HG02623 (cell line): ENCODE measurements at regions not wholly inside any gene's neighbourhood (a gene's known extent, or its start where the extent isn't known, plus 50 kb on each side); places are given as distances from the start of the nearest gene placed in this dataset.
"Not testable (repeated sequence)": the region's sequence is repeated elsewhere in the genome, so short reads cannot be mapped to it uniquely, and the experiment has no call there.

Source experiments
- ATAC-seq: cut with Tn5 transposase; IDR thresholded peaks from one replicate; pipeline ENCODE4 v1.9.1; 2021; ENCODE audit warnings: moderate library complexity; ENCODE audit not compliant: unreplicated experiment

DNA sequence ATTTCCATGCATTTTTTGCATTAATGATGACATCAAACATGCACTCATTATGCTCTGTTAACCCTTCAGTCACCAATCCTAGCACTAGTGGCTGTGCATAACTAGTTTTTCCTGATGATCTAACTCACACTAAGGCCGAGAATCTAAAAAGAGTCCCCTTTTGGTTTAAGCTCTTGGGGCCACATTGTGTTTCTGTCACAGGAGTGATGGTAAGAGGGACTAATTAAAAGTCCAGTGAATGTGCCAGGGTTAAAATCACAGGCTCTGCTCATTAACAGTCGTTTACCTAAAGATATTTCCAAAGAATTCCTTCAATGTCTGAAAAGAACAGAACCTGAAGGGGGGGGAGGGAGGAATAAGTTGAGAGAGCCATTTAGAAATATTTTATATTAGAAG, 359.0 kb upstream of the ANKRD30A start:
- no peak for ATAC-seq

DNA sequence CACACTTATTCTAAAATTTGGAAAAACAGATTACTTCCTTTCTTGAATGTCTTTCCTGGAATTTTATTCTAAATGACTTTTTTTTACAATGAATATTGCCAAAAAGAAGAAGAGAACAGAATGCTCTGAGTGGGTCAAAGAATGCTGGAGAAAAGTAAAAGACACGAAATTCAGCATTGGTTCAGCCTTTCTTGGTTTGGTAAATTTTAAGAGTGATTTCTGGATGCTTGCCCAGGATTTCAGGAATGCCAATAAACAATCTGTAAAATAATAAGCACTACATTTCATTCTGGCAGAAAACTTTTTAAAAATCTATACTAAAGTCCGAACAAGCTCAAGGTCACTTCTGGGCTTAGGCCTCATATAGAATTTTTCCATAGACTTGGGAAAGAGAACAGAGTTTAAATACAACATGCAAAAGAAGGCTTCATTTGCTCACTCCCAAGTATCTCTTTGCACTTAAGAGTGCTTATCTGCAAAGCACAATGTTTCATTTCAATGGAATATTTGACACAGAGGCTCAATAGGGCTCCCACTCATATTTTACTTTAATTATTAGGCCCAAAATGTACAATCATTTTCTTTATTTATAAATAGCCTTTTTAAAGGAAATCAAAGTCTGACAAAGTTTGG, 359.5 kb upstream of the ANKRD30A start:
- ATAC-seq, result no peak

DNA sequence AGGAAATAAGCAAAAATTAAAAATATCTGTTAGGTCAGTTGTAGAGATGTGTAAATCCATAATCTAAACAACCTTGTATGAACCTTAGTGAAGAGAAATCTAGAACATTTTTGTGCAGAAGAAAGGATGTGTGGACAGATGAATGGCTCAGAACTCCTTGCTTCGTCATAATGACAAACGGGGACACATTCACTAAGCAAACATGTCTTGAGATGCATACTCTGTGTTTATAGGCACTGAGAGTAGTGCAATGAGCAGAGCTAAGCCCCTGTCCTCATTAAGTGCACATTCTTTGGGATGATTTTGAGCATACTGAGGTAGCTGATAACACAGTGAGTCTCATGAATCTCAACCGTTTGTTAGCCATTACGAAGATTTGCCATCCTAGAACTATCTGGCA, 360.6 kb upstream of the ANKRD30A start:
- no peak for ATAC-seq

DNA sequence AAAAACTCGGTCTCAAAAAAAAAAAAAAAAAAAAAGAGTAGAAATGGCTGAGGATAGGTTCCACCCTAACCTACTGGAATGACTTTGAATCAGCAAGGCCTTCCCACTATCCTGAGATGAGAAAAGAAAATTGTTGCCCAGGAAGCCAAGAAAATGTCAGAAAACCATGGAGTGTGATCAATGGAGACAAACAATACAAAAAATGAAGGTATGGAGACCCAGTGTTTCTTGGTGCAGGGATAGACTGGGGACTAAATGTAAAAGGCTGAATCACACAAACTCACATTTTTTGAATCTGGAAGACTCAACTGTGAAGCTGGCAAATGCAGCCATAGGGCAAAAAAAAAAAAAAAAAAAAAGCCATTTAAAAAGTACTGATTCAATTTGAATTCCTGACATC, 364.3 kb upstream of the ANKRD30A start:
- ATAC-seq, result no peak

DNA sequence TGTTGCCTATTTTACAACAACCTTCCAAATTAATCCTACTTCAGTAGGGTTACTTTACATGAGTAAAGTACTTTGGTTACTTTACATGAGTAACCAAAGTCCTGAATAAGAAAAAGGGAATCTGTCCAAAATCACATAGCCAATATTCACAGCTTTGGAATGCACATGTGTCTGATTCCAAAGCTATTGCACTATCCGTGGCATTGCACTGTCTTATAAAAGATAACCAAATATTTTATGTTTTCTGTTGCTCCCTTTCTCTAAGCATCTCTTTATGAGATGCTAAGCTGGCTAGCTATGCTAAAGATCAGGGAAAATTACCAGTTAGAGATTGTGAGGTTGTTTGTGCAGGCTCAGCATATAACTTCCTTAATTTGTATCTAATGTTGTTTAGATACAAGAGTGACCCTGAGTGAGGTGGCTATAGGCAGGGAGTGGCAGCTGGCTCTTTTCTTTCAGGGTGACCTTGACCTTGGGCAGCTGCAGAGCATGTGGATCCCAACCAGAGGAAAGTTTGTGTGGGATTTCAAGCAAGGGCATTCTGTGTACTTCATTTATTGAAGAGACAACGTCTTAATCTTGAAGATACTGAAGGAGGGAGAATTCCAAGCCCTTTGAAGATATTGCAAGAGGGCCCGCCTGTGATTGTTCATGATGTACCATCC, 366.1 kb upstream of the ANKRD30A start:
- no peak for ATAC-seq

DNA sequence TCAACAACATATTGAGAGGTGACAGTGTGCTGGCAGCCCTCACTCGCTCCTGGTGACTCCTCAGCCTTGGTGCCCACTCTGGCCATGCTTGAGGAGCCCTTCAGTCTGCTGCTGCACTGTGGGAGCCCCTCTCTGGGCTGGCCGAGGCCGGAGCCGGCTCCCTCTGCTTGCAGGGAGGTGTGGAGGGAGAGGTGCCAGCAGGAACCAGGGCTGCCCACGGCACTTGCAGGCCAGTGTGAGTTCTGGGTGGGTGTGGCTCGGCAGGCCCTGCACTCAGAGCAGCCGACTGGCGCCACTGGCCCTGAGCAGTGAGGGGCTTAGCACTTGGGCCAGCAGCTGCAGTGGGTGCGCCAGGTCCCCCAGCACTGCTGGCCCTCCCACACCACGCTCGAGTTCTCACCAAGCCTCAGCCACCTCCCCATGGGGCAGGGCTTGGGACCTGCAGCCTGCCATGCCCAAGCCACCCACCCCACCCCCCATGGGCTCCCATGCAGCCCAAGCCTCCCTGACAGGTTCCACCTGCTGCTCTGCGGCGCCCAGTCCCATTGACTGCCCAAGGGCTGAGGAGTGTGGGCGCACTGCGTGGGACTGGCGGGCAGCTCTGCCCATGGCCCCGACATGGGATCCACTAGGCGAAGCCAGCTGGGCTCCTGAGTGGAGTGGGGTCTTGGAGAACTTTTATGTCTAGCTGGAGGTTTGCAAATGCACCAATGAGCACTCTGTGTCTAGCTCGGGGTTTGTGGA, 377.1 kb upstream of the ANKRD30A start:
- no peak for ATAC-seq

DNA sequence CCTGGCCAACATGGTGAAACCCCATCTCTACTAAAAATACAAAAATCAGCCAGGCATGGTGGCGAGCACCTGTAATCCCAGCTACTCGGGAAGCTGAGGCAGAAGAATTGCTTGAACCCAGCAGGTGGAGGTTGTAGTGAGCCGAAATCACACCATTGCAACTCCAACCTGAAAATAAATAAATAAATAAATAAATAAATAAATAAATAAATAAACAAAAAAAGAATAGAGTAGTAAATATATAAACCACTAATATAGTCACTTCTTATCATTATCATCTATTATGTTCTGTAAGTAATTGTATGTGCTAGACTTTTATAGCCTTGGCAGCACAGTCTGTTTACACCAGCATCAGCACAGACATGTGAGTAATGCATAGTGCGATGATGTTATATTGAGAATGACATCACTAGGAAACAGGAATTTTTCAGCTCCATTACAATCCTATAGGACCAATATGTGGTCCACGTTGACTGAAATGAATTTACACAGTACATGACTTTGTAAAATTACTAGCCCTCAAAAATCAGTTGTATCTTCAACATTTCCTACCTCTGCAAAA, 385.4 kb upstream of the ANKRD30A start:
- ATAC-seq, result no peak

DNA sequence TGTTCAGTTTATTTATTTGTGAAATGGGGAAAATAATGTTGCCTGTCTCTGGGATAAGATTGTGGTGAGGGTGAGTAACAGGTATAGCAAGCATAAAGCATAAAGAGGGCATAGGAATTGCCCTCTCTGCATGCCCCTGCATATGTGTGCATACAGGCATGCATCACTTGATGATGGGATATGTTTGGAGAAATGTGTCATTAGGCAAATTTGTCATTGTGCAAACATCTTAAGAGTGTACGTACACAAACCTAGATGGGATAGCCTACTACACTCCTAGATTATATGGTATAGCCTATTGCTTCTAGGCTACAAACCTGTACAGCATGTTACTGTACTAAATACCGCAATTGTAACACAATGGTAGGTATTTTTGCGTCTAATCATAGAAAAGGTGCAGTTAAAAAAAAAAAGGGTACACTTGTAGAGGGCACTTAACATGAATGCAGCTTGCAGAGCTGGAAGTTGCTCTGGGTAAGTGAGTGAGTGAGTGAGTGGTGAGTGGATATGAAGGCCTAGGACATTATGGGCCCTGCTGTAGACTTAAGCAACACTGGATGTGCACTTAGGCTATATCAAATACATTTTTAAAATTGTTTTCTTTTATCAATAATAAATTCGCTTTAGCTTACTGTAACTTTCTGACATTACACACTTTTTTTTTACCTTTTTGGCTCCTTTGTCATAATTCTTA, 386.5 kb upstream of the ANKRD30A start:
- no peak for ATAC-seq

DNA sequence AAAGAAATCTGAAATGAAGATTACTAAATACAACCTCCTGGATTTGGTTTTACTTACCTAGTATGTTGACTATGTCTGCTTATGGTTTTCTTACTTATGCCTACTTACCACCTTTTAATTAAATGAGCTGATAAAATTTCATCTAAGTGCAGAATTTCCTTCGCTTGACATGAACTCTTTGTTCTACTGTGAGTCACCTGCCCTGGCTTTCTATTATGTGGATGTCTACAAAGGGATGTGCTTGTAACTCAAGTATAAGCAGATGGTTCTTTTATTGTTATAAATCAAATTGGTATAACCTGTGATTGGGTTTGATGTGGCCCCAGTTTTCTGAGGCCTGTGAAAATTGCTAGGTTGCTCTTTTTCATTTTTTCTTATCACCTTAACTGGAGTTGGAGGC, 389.1 kb upstream of the ANKRD30A start:
- ATAC-seq, result no peak

DNA sequence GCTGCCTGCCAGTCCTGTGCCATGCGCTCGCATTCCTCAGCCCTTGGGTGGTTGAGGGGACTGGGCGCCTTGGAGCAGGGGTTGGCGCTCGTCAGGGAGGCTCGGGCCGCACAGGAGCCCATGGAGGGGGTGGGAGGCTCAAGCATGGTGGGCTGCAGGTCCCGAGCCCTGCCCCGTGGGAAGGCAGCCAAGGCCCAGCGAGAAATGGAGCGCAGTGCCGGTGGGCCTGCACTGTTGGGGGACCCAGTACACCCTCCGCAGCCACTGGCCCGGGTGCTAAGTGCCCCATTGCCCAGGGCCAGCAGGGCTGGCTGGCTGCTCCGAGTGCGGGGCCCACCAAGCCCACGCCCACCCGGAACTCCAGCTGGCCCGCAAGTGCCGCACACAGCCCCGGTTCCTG, 390.8 kb upstream of the ANKRD30A start:
- not testable (repeated sequence) for ATAC-seq

DNA sequence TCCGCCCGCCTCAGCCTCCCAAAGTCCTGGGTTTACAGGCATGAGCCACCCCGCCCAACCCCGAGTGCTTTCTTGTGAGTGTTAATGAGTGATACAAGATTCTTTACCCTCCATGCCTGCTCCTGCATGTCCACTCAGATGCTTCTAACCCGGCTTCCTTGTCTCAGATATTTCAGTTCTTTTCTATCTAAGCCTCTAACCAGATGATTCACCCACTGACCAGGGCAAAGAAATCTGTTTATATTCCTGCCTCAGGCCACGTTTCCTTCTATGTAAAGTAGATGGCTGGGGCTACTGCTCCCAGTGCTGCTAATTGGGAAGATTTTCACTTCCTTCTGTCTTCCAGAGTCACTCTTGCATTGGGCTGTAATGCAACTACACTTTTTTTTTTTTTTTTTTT, 395.1 kb upstream of the ANKRD30A start:
- no peak for ATAC-seq

DNA sequence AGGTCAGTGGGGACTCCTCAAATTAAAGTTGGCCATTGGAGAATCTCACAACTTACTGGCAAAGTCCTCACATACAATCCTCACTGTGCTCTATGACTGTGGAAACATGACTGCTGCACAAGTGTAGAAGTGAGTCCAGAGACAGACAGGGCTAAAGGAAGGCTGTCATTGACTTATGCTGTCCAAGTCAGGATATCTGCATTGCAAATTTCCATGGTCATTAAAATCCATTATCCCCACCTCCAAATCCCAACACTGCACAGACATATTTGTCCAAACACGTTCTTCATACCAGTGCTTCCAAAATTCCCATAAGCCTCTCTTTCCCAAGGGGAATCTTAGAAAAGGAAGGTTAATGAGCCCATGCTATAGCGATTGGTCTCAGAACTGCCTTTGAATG, 396.8 kb upstream of the ANKRD30A start:
- ATAC-seq, result no peak

DNA sequence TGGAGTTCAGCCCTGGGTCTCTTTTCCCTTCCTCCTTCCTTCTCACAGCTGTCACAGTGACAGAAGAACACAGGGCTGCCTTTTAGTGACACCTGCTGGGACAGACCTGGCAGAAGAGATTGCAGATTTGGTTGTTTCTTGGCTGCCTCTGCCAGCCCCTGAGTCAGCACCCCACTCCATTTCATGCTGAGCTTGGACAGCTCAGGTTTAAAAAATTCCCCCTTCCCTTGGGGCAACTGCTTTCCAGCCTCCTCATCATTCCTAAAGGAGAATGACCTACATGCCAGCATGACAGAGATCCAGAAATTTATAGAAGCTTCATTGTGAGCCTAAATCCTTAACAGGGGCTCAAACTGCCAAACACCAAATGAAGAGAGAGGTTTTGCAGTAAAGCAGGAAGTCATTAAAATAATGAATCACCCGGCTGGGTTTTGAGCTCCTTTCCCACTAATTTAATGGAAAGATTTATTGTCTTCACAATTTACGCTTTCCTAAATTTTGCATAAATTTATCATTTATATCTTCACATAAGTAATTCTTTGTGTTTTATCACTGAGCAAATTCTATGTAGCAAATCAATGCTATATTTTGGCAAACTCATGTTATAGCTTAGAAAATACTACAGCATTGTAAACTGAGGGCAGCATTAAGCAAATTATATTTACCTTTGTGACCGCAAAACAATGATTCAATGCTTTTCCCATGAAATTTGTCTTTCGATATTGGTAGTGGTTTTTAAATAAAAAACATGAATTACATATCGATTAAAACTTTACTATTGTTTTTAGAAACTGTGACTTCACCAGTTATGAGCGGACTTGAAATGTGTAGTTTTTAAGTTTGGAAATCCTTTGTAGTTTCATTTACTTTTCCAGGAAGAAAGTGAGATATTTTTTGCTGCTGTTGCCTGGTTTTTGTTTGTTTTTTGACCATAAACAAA, 399.5 kb upstream of the ANKRD30A start:
- no peak for ATAC-seq

DNA sequence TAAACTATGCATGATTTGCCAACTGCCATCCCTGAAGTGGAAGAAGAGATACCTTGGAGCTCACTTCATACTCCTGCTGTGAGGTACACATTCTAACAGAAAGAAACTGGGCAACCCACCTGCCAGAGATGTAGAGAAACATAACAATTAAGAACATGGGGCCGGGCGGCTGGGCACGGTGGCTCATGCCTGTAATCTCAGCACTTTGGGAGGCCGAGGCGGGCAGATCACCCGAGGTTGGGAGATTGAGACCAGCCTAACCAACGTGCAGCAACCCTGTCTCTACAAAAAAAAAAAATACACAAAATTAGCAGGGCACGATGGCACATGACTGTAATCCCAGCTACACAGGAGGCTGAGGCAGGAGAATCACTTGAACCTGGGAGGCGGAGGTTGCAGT, 402.6 kb upstream of the ANKRD30A start:
- ATAC-seq, result no peak

DNA sequence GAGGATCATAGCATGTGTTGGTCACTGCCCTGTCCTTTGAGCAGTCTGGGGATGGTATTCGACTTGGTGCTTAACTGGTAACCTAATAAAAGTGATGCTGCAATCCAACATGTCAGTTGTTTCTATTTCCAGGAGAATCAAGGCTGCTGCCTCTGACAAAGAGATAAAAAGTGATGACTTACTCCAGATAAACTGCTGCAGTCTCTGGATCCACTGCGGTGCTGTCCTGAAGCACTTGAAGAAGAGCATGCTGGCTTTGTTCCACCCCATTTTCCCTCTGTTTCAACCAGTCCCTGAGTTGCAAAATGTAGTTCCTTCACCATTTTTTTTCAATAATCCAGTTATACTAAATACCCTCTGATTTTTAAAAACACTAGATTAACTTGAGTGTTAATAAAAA, 403.5 kb upstream of the ANKRD30A start:
- no peak for ATAC-seq

DNA sequence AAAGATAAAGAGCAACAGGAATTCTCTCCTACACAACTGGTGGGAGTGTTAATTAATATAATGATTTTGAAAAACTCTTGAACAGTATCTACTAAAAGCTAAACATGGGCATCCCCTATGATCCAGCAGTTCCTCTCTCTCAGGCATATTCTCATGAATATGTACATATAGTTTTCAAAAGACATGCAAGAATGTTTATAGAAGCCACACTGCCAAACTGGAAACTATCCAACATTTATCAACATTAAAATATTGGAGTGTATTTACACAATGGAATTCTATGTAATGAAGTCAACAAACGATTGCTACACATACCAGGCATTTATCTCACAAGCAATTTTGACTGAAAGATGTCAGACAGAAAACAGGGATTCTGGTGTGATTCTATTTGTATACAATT, 404.5 kb upstream of the ANKRD30A start:
- ATAC-seq, result no peak

DNA sequence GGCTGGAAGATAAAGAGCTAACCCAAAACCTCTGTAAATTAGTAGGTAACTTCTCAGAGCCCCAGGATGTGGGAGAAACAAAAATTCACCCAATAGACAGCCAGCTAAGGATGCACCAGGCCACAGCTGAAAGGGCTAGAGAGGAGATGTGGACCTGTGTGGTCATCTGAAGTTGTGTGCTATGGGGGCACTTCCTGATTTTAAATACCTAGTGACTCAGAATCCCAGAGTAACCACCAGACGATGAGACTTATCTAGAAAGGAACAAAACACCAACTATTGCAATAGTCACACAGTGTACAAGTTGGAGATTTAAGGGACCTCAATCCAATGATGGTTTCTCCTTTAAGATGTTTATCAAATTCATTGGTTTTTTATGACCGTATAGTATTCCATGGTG, 408.3 kb upstream of the ANKRD30A start:
- no peak for ATAC-seq

DNA sequence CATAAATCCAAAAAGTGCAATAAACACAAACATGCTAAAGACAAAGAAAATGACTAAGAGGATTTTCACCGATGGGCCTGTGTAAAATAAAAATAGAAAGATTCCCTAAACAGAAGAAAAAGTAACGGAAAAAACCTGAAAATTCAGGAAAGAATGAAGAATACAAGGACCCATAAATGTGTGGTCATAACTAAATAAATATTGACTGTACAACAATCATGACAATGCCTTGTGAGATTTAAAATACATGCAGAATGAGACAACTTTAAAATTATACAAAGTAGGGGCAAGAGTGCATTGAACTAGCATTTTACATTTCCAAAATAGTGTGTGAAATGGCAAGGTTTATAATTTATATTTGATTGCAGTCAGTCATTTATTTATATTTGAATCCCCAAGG, 409.1 kb upstream of the ANKRD30A start:
- no peak for ATAC-seq

DNA sequence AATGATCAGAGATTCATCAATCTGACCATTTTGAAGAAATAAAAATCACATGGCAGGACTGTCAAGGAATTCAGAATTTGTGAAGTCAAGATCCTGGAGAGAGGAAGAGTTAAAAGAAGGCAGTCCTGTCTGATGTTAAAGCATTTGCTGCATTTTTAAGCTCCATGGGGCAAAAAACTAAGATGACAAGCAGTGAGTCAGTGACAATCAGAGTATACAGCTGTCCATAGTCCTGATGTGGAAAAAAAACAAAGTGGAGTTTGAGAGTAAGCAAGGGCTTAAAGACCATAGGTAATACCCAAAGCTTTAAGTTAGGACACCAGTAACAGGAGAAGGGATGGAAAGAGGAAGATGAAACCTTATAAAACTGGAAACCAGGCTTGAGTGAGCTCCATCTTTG, 412.7 kb upstream of the ANKRD30A start:
- ATAC-seq, result no peak

DNA sequence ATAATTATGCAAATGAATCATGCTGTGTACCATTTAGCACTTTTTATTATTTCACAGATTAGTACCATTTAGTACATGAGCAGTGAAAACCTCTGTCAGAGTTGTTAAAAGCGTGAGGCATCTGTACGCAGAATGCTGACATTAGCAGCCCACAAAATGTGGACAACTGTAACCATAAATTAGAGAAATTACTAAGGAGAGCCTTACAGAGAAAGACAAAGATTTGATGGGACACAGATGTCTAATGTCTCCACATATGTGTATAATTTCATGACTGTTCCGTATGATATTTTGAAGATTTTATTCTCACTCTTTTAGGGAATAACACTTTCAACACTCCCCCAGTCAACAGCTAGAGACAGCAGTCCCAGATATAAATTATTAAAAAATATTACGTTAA, 414.0 kb upstream of the ANKRD30A start:
- ATAC-seq, result no peak
